B cell (primary cell): ENCODE measurements at regions not wholly inside any gene's neighbourhood (a gene's known extent, or its start where the extent isn't known, plus 50 kb on each side); places are given as distances from the start of the nearest gene placed in this dataset.

ENCODE experiments used
- EZH2 ChIP-seq: IDR thresholded peaks from 2 replicates; pipeline ENCODE4 v1.6.1; 2012; ENCODE audit warnings: borderline replicate concordance, low read depth, mild to moderate bottlenecking, moderate library complexity, low read length; ENCODE audit not compliant: insufficient read depth, poor library complexity, severe bottlenecking
- TF ChIP-seq, protein P1 (sequence below): fragments of 200-600 bp; IDR thresholded peaks from one replicate; pipeline ENCODE4 v1.8.0; 2022; ENCODE audit warnings: antibody characterized with exemption, mild to moderate bottlenecking

GRCh38 chr11:71140206-71140919 lies 112.0 kb downstream of the SHANK2 start:
- TF ChIP-seq, protein P1, sequence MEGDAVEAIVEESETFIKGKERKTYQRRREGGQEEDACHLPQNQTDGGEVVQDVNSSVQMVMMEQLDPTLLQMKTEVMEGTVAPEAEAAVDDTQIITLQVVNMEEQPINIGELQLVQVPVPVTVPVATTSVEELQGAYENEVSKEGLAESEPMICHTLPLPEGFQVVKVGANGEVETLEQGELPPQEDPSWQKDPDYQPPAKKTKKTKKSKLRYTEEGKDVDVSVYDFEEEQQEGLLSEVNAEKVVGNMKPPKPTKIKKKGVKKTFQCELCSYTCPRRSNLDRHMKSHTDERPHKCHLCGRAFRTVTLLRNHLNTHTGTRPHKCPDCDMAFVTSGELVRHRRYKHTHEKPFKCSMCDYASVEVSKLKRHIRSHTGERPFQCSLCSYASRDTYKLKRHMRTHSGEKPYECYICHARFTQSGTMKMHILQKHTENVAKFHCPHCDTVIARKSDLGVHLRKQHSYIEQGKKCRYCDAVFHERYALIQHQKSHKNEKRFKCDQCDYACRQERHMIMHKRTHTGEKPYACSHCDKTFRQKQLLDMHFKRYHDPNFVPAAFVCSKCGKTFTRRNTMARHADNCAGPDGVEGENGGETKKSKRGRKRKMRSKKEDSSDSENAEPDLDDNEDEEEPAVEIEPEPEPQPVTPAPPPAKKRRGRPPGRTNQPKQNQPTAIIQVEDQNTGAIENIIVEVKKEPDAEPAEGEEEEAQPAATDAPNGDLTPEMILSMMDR = no peak
- no peak for TF ChIP-seq EZH2
